ENCODE measurements at regions not wholly inside any gene's neighbourhood (a gene's known extent, or its start where the extent isn't known, plus 50 kb on each side); places are given as distances from the start of the nearest gene placed in this dataset.

DNA sequence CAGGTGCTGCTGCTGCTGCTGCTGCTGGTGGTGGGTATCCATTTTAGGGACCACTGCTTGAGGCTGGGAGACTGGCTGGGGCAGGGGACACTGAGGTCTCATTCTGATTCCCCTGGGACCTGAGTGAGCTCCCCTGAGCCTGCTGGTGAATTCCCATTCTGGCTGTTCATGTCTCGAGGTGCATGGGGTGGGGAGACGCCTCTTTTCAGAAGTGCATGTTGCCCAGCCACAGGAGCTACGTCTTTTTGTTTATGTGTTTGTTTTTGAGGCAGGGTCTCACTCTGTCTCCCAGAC is 133.4 kb downstream of the RHOU start:
- DNase-seq: no peak
- WGBS (ENCODE audit: insufficient coverage, low lambda C conversion rate): no CpG with 5 or more reads among the region's 3 CpGs
- no peaks in the 10 kb centered on the region for H3K36me3 ChIP-seq (ENCODE audit: control insufficient read depth, insufficient read depth, low read length)
- no peaks in the 10 kb centered on the region for H3K9me3 ChIP-seq (ENCODE audit: control insufficient read depth, low read depth, low read length)
- H3K4me1 ChIP-seq (ENCODE audit: control insufficient read depth, insufficient read depth, low read length): peaks cover 46% of the 10 kb centered on the region
- no peak overlapping the region for H3K4me3 ChIP-seq (ENCODE audit: low read length)
- H3K27me3 ChIP-seq (ENCODE audit: control insufficient read depth, insufficient read depth, low read length): no peaks in the 10 kb centered on the region
- H3K27ac ChIP-seq (ENCODE audit: low read length): peak overlapping the region; percentile 69

DNA sequence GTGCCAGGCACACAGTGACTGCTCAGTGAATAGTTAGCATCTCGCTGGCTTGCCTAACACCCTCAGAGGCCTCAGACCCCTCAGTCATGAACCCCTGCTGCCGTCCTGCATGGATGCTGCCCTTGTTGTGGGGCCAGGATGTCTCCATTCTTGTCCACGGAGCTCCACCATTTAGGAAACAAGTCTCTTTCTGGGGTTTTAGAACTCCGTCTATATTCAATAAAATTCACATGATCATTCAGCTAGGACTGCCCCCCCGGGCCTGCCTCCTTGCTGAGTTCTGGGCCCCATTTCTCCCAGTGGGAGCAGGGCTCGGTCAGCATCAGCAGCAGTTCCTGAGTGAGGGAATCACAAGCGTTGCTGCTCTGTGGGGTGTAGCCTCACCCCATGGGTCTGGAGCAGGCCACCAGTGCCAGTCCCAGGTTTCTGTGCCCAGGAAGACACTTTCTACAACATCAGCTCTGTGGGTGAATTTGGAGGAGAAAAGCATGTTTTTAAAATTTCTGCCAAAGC is 134.1 kb downstream of the RHOU start:
- DNase-seq: no peak
- Histone ChIP-seq H3K27me3 (ENCODE audit: control insufficient read depth, insufficient read depth, low read length) (no peaks in the 10 kb centered on the region), H3K27ac (ENCODE audit: low read length) (no peak overlapping the region), H3K4me1 (ENCODE audit: control insufficient read depth, insufficient read depth, low read length) (peaks cover 39% of the 10 kb centered on the region), H3K36me3 (ENCODE audit: control insufficient read depth, insufficient read depth, low read length) (no peaks in the 10 kb centered on the region), H3K9me3 (ENCODE audit: control insufficient read depth, low read depth, low read length) (no peaks in the 10 kb centered on the region), H3K4me3 (ENCODE audit: low read length) (no peak overlapping the region)
- no CpG with 5 or more reads among the region's 7 CpGs for WGBS (ENCODE audit: insufficient coverage, low lambda C conversion rate)

DNA sequence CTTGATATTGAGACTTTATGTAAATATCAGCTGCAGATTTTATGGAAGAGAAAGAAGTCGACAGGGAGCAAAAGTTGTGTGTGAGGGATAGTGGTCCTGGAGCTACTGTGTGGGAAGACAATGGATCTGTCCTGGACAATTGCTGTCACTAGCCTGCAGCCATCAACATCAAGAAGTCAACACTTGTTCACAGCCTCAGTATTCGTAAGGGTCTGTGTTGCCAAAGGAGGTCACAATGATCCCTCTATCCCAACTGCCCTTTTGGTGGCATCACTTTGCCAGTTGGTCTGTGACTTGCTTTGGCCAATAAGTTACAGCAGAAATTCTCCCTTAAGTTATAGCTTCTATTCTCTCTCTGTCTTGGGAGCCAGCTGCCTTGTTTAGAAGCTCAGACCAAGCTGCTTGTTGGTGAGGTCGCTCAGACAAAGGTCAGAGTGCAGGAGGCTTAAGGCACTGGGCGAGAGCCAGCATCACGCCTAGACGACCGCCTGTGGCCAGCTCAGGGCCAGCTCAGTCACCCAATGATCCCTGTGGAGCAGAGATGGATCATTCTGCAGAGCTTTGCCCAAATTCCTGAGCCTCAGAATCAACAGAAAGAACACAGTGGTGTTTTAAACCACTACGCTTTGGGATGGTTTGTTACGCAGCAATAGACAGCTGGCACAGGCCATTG is 134.9 kb downstream of the RHOU start:
- H3K27ac ChIP-seq (ENCODE audit: low read length): no peak overlapping the region

DNA sequence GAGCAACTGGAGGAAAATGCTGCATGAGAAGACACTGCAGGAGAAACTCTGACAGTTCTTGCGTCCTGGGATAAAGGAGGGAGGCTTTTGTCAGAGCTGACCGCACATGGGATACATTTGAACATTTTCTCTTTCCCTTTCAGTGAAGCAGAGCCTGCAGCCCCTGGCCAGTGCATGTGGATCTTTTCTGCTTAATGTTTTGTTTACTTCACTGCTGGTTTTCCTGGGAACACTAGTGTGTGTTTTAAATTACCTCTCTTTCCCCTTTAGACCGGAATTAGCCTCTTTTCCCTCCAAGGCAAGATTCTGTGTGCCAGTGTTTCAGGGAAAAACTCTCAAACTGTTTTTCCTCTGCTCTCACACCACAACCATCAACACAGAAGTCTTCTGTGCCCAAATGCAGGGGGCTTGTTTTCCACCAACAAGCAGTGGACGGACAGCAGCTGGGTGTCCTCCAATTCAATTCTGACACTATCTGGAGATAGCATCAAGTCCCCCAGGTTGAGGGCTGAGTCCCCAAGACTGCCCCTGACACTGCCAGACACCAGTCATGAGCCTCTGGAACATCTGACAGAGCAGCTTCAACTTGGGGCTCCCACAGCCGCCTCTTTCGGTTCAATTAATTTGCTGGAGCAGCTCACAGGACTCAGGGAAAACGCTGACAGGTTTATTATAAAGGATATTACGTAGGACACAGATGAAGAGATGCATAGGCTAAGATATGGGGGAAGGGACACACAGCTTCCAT is 136.2 kb downstream of the RHOU start:
- Histone ChIP-seq H3K9me3 (ENCODE audit: control insufficient read depth, low read depth, low read length) (no peaks in the 10 kb centered on the region), H3K27ac (ENCODE audit: low read length) (peak overlapping the region; percentile 32), H3K4me1 (ENCODE audit: control insufficient read depth, insufficient read depth, low read length) (peaks cover 23% of the 10 kb centered on the region), H3K27me3 (ENCODE audit: control insufficient read depth, insufficient read depth, low read length) (no peaks in the 10 kb centered on the region), H3K4me3 (ENCODE audit: low read length) (no peak overlapping the region), H3K36me3 (ENCODE audit: control insufficient read depth, insufficient read depth, low read length) (no peaks in the 10 kb centered on the region)
- DNase-seq: peak in 1 of 2 donors; percentile 34
- 86% methylated on average over 1 of the region's 8 CpGs for WGBS (ENCODE audit: insufficient coverage, low lambda C conversion rate)

More for the DNA sequence above, 134.9 kb downstream of the RHOU start:
- Histone ChIP-seq H3K27me3 (ENCODE audit: control insufficient read depth, insufficient read depth, low read length) (no peaks in the 10 kb centered on the region), H3K36me3 (ENCODE audit: control insufficient read depth, insufficient read depth, low read length) (no peaks in the 10 kb centered on the region), H3K4me3 (ENCODE audit: low read length) (no peak overlapping the region), H3K9me3 (ENCODE audit: control insufficient read depth, low read depth, low read length) (no peaks in the 10 kb centered on the region), H3K4me1 (ENCODE audit: control insufficient read depth, insufficient read depth, low read length) (peaks cover 35% of the 10 kb centered on the region)
- no peak for DNase-seq
- no CpG with 5 or more reads among the region's 9 CpGs for WGBS (ENCODE audit: insufficient coverage, low lambda C conversion rate)

DNA sequence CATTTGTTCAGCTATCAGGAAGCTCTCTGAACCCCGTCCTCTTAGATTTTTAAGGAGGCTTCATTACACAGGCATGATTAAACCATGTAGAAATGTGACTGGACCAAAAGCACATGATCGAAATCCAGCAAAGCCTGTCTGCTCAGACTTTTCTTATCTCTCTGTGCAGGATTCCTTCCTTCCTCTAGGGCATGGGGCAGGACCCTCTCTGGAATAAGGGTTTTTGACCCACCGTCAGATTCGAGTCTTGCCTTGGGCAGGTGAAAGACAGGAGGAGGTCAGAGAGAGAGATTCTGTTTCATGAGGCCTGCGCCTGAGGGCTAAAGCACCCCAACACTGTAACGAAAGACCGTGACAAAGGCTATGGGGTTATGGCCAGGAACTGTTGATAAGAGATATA is 136.8 kb downstream of the RHOU start:
- H3K9me3 ChIP-seq (ENCODE audit: control insufficient read depth, low read depth, low read length): no peaks in the 10 kb centered on the region
- DNase-seq: no peak
- H3K36me3 ChIP-seq (ENCODE audit: control insufficient read depth, insufficient read depth, low read length): no peaks in the 10 kb centered on the region
- peaks cover 17% of the 10 kb centered on the region for H3K4me1 ChIP-seq (ENCODE audit: control insufficient read depth, insufficient read depth, low read length)
- H3K4me3 ChIP-seq (ENCODE audit: low read length): no peak overlapping the region
- no CpG with 5 or more reads among the region's 7 CpGs for WGBS (ENCODE audit: insufficient coverage, low lambda C conversion rate)
- H3K27me3 ChIP-seq (ENCODE audit: control insufficient read depth, insufficient read depth, low read length): no peaks in the 10 kb centered on the region
- no peak overlapping the region for H3K27ac ChIP-seq (ENCODE audit: low read length)

DNA sequence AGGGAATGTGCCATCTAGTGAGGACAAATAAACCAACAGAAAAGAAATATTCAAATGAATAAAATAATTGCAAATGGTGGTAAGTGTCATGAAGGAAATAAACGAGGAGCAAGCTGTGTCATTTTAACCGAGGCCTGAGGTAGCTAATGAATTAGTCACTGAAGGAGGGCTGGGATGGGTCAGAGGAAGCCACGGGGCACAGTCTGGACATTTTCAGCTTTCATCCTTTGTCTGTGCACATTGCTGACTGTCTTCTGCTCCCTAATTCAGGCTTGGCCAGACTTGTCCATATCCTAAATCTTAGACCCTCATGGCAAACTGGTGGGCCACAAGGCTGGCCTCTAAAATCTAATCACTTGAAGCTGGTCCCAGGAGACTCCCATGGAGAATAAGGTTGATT is 138.4 kb downstream of the RHOU start:
- H3K27ac ChIP-seq (ENCODE audit: low read length): no peak overlapping the region
- H3K4me1 ChIP-seq (ENCODE audit: control insufficient read depth, insufficient read depth, low read length): peaks cover 4% of the 10 kb centered on the region
- no peak overlapping the region for H3K4me3 ChIP-seq (ENCODE audit: low read length)
- WGBS (ENCODE audit: insufficient coverage, low lambda C conversion rate): 80% methylated on average over 1 of the region's 3 CpGs
- H3K9me3 ChIP-seq (ENCODE audit: control insufficient read depth, low read depth, low read length): no peaks in the 10 kb centered on the region
- no peak for DNase-seq
- no peaks in the 10 kb centered on the region for H3K27me3 ChIP-seq (ENCODE audit: control insufficient read depth, insufficient read depth, low read length)
- H3K36me3 ChIP-seq (ENCODE audit: control insufficient read depth, insufficient read depth, low read length): no peaks in the 10 kb centered on the region

DNA sequence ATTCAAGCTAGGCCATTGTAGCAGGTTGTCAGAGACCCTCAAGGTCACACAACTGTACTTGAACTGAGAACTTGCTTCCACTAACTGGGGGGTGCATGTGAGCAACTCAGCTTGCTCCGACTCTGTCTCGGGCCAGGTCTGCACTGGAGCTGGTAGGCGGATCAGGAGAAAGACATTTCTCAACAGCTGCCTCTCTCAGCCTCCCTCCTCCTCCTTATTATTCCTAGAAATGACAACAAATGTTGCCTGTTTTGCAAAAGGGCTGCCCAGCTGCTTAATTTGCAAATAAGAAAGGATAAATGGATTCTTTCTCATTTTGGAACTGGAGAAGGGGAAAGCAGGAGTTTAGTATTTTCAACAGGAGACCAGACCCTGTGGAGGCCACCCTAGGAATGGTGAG is 140.5 kb downstream of the RHOU start:
- Histone ChIP-seq H3K27me3 (ENCODE audit: control insufficient read depth, insufficient read depth, low read length) (no peaks in the 10 kb centered on the region), H3K4me1 (ENCODE audit: control insufficient read depth, insufficient read depth, low read length) (peaks cover 4% of the 10 kb centered on the region), H3K27ac (ENCODE audit: low read length) (peak overlapping the region; percentile 19), H3K36me3 (ENCODE audit: control insufficient read depth, insufficient read depth, low read length) (no peaks in the 10 kb centered on the region), H3K9me3 (ENCODE audit: control insufficient read depth, low read depth, low read length) (no peaks in the 10 kb centered on the region), H3K4me3 (ENCODE audit: low read length) (no peak overlapping the region)
- no peak for DNase-seq
- no CpG with 5 or more reads among the region's 3 CpGs for WGBS (ENCODE audit: insufficient coverage, low lambda C conversion rate)

DNA sequence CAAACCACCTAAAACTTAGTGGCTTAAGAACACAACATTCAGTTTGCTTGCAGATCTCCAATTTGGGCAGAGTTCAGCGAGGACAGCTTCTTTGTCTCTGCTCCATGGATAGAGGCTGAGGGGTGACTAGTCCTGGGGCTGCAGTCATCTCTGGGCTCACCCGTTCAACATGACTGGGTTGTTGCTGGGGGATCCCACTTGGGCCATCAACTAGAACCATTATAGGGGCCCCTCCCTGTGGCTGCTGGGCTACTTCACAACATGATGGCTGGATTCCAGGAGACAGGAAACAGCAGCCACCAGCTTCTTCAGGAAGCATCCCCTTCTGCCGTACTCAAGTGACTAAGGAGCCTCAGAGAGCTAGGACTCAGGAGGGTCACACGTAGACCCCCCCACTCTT is 140.9 kb downstream of the RHOU start:
- H3K4me3 ChIP-seq (ENCODE audit: low read length): no peak overlapping the region
- no peaks in the 10 kb centered on the region for H3K36me3 ChIP-seq (ENCODE audit: control insufficient read depth, insufficient read depth, low read length)
- no peak for DNase-seq
- H3K9me3 ChIP-seq (ENCODE audit: control insufficient read depth, low read depth, low read length): no peaks in the 10 kb centered on the region
- peak overlapping the region; percentile 19 for H3K27ac ChIP-seq (ENCODE audit: low read length)
- WGBS (ENCODE audit: insufficient coverage, low lambda C conversion rate): no CpG with 5 or more reads among the region's 4 CpGs
- no peaks in the 10 kb centered on the region for H3K27me3 ChIP-seq (ENCODE audit: control insufficient read depth, insufficient read depth, low read length)
- H3K4me1 ChIP-seq (ENCODE audit: control insufficient read depth, insufficient read depth, low read length): peaks cover 4% of the 10 kb centered on the region

DNA sequence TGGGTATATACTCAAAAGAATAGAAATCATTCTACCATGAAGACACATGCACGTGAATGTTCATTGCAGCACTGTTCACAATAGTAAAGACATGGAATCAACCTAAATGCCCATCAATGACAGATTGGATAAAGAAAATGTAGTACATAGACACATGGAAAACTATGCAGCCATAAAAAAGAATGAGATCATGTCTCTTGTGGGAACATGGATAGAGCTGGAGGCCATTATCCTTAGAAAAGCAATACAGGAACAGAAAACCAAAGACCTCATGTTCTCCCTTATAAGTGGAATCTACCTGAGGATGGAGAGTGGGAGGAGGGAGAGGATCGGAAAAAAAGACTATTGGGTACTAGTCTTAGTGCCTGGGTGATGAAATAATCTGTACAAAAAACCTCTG is 143.9 kb downstream of the RHOU start:
- WGBS (ENCODE audit: insufficient coverage, low lambda C conversion rate): no CpG with 5 or more reads among the region's 2 CpGs
- Histone ChIP-seq H3K27ac (ENCODE audit: low read length) (no peak overlapping the region), H3K4me1 (ENCODE audit: control insufficient read depth, insufficient read depth, low read length) (no peaks in the 10 kb centered on the region), H3K36me3 (ENCODE audit: control insufficient read depth, insufficient read depth, low read length) (no peaks in the 10 kb centered on the region), H3K9me3 (ENCODE audit: control insufficient read depth, low read depth, low read length) (peaks cover 2% of the 10 kb centered on the region), H3K27me3 (ENCODE audit: control insufficient read depth, insufficient read depth, low read length) (no peaks in the 10 kb centered on the region), H3K4me3 (ENCODE audit: low read length) (no peak overlapping the region)
- no peak for DNase-seq

DNA sequence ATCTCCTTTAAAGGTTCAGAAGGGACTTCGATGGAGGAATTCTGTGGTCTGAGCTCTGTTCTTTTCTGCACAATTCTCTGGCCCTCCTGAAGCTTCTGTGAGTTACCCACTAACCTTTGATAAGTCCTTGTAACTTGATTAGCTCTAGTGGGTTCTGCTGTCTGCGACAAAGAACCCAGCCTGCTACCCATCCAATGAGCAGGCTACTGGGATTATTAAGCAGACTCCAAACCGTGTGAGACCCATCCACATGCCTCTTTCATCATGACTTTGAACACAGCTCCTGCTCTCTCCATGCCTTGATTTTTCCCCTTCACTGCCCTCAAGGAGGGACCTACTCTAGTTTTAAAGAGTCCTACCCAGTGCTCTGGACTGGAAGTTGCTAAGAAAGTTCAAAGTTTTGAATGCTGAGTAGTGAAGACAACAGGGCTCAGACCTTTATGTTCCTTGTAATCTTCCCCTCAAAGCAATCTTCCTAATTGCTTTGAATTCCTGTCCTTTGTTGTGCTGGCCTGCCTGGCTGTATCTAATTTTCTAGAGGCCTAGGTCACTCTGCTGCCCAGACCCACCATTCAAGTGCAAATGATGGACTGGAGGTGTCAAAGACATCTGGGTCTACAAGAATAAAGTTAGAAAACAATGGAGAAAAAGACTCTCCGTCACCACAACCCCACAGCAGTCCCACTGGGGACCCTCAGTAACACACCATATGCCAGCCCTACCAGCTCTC is 146.9 kb downstream of the RHOU start:
- Histone ChIP-seq H3K4me3 (ENCODE audit: low read length) (no peak overlapping the region), H3K27me3 (ENCODE audit: control insufficient read depth, insufficient read depth, low read length) (no peaks in the 10 kb centered on the region), H3K36me3 (ENCODE audit: control insufficient read depth, insufficient read depth, low read length) (no peaks in the 10 kb centered on the region), H3K27ac (ENCODE audit: low read length) (no peak overlapping the region), H3K9me3 (ENCODE audit: control insufficient read depth, low read depth, low read length) (peaks cover 4% of the 10 kb centered on the region), H3K4me1 (ENCODE audit: control insufficient read depth, insufficient read depth, low read length) (no peaks in the 10 kb centered on the region)
- DNase-seq: no peak
- no CpG with 5 or more reads among the region's 4 CpGs for WGBS (ENCODE audit: insufficient coverage, low lambda C conversion rate)
